ENCODE measurements at regions not wholly inside any gene's neighbourhood (a gene's known extent, or its start where the extent isn't known, plus 50 kb on each side); places are given as distances from the start of the nearest gene placed in this dataset.
"Not testable (repeated sequence)": the region's sequence is repeated elsewhere in the genome, so short reads cannot be mapped to it uniquely, and the experiment has no call there.

- Mint-ChIP-seq H3K4me3 (no peak overlapping the region), H3K27ac (no peak overlapping the region), H3K9me3 (no peaks in the 10 kb centered on the region), H3K27me3 (ENCODE audit: low read depth) (peaks cover 4% of the 10 kb centered on the region), H3K4me1 (ENCODE audit: low read depth) (no peaks in the 10 kb centered on the region), H3K36me3 (ENCODE audit: low read depth) (no peaks in the 10 kb centered on the region)
- DNase-seq (ENCODE audit: low spot score): no peak
These were observed 67.3 kb upstream of the RALY start for GRCh38 chr20:33926425-33926824.

- Mint-ChIP-seq H3K4me1 (ENCODE audit: low read depth) (no peaks in the 10 kb centered on the region), H3K9me3 (no peaks in the 10 kb centered on the region), H3K27me3 (ENCODE audit: low read depth) (peaks cover 2% of the 10 kb centered on the region), H3K27ac (no peak overlapping the region), H3K36me3 (ENCODE audit: low read depth) (no peaks in the 10 kb centered on the region), H3K4me3 (no peak overlapping the region)
- DNase-seq (ENCODE audit: low spot score): no peak
These were observed 66.0 kb upstream of the RALY start for GRCh38 chr20:33927724-33928123.

GRCh38 chr20:33929917-33930316 is 63.8 kb upstream of the RALY start:
- Mint-ChIP-seq H3K36me3 (ENCODE audit: low read depth) (no peaks in the 10 kb centered on the region), H3K4me1 (ENCODE audit: low read depth) (peaks cover 2% of the 10 kb centered on the region), H3K27ac (no peak overlapping the region), H3K9me3 (no peaks in the 10 kb centered on the region), H3K27me3 (ENCODE audit: low read depth) (peaks cover 2% of the 10 kb centered on the region), H3K4me3 (no peak overlapping the region)
- no peak for DNase-seq (ENCODE audit: low spot score)

GRCh38 chr20:33933469-33933909 is 60.2 kb upstream of the RALY start:
- Mint-ChIP-seq H3K27me3 (ENCODE audit: low read depth) (no peaks in the 10 kb centered on the region), H3K36me3 (ENCODE audit: low read depth) (no peaks in the 10 kb centered on the region), H3K4me1 (ENCODE audit: low read depth) (peaks cover 2% of the 10 kb centered on the region), H3K9me3 (no peaks in the 10 kb centered on the region), H3K4me3 (no peak overlapping the region), H3K27ac (no peak overlapping the region)
- peak; percentile 50 for DNase-seq (ENCODE audit: low spot score)

GRCh38 chr20:33936656-33937055 is 57.1 kb upstream of the RALY start:
- H3K9me3 Mint-ChIP-seq: no peaks in the 10 kb centered on the region
- no peaks in the 10 kb centered on the region for H3K36me3 Mint-ChIP-seq (ENCODE audit: low read depth)
- no peaks in the 10 kb centered on the region for H3K27me3 Mint-ChIP-seq (ENCODE audit: low read depth)
- no peak for DNase-seq (ENCODE audit: low spot score)
- H3K4me3 Mint-ChIP-seq: no peak overlapping the region
- no peak overlapping the region for H3K27ac Mint-ChIP-seq
- peaks cover 2% of the 10 kb centered on the region for H3K4me1 Mint-ChIP-seq (ENCODE audit: low read depth)

- H3K9me3 Mint-ChIP-seq: not testable (repeated sequence)
These were observed 54.7 kb upstream of the RALY start for GRCh38 chr20:33939031-33939430.

GRCh38 chr20:33940666-33941065 is 53.0 kb upstream of the RALY start:
- Mint-ChIP-seq H3K4me3 (no peak overlapping the region), H3K9me3 (no peaks in the 10 kb centered on the region), H3K27ac (no peak overlapping the region), H3K36me3 (ENCODE audit: low read depth) (no peaks in the 10 kb centered on the region), H3K4me1 (ENCODE audit: low read depth) (no peaks in the 10 kb centered on the region), H3K27me3 (ENCODE audit: low read depth) (no peaks in the 10 kb centered on the region)
- DNase-seq (ENCODE audit: low spot score): no peak

More at GRCh38 chr20:33939031-33939430, 54.7 kb upstream of the RALY start:
- not testable (repeated sequence) for H3K36me3 Mint-ChIP-seq (ENCODE audit: low read depth); H3K27me3 Mint-ChIP-seq (ENCODE audit: low read depth); H3K4me3 Mint-ChIP-seq; H3K27ac Mint-ChIP-seq; H3K4me1 Mint-ChIP-seq (ENCODE audit: low read depth); DNase-seq (ENCODE audit: low spot score)

Data from T-helper 2 cell treated with Interferon-gamma antibody and Interleukin-4, amounts not matched to agents 5 μg/mL and 100 μg/mL, for 36 hours (primary cell).